CD4-positive, alpha-beta T cell treated with Interleukin-17A for 1 hour (primary cell): ENCODE measurements at regions not wholly inside any gene's neighbourhood (a gene's known extent, or its start where the extent isn't known, plus 50 kb on each side); places are given as distances from the start of the nearest gene placed in this dataset.
A peak's percentile ranks its signal among the peaks of the same experiment; 100 is the strongest.

ENCODE experiments used
- DNase-seq: peaks from one replicate; pipeline ENCODE4 v3.0.0-alpha.2; 2020

DNA sequence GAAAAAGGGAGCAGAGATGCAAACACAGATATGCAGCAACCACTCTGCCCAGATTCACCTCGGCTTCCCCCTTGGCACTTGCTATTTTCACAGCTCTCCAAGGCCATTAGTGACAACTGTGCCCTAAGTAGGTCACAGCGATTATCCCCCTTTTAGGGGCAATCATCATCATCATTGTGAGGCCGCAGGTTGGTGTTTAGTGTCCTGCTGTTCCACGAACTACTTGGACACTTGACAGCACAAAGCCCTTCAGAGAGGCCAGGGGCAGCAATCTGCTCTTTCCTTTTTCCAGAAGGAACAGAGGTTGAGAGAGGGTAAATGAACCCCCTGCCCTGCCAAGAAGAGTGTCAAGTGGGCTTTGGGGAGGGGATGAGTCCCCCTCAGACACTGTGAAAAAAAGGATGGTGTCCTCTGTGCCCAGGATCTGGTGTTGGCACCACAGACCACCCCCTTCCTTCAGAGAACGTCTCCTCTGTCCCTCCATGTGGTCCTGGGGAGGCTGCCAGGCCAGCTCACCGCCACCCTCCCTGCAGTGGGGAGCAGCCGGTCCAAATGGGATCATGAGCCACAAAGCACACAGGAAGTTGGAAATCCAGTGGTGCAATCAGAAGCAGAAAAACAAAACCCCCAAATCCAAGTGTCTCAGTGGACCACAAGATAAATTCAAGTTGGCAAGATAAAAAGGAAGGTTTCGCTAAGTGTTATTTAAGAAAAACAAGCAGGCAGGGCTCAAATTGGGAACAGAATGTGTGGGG lies 78.4 kb upstream of the MED9 start:
- no peak for DNase-seq

DNA sequence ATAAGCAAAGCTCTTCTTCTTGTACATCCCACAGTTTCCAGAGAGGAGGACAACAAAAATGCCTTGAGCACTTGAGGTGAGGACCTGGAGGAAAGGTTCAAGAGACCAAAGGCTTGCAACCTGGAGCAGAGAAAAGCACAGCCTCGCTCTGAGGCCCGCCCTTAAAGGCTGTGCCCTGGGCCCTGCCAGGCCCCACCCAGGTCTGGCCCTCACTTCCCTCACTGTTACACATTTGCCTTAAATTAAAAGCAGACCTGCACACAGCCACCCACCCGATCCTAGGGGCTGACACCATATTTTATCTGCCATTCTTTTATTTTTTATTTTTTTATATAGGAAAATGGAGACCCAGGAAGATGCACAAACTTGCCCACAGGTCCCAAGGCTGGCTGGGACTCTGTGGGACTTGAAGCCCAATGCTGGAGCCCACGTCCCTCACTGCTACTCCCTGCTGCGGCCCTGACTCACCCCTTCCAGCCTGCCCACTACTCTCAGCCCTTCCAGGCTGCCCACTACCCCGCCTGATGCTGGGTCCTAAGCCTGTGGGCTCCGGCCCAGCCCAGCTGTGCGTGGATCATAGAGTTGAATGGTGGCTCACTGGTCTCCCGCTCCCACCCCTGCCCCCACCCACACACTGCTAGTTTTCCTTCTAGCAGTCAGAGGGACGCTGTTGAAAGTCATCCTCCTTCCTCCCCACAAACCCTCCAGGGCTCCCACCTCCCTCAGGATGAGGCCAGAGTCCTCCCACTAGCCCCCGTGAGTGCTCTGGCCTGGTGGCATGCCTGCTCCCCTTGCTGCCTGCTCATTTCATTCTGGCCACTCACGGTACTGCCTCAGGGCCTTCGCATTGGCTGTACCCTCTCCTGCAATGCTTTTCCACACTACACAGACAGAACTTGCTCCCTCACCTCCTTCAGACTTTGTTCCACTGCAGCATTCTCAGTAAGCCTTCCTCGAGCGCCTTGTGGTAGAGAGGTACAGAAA lies 77.6 kb upstream of the MED9 start:
- DNase-seq: no peak

DNA sequence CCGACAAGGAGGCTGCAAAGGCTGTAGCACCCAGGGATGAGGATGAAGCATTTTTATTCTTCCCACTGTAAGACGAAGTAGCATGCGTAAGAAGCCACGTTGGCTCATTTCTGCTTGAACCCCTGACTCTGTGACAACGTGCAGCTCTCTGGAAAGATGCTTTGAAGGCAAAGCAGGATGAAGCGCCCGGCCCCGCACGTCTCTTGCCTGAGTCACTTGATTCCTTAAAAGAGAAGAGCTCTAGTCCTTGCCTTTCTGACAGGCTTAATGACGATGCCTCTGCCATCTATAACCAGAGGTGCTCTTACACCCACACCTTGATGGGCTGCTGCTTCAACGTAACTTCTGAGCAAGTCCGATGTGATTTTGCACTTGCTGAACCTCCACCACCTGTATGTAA lies 76.7 kb upstream of the MED9 start:
- no peak for DNase-seq

DNA sequence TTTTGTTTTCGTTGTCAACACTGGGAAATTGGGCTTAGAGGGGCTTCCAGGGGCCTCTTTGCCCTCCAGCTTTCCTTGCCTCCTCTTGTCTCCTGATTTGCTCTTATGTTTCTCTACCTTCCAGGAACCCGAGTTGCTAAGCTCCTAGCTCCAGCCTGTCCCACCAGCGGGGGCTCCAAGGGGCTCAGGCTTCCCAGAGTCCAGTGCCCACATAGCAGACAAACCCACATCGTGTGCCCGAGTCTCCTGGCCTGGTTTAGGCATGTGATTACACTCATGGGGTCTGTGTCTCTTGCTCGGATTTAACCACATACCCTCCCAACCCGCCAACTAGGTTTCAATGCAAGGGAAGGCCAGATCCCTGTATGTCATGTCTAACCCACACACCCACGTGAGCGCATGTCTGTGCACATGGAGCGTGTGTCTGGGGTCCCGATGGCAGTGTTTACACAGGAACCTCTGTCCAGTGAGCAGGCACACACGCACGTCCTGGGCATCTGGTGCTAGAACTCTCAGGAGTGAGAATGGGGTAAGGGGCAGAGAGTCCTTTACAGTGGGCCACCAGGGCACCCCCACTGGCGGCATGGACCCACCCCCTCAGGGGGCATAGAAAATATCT lies 76.1 kb upstream of the MED9 start:
- DNase-seq: no peak

DNA sequence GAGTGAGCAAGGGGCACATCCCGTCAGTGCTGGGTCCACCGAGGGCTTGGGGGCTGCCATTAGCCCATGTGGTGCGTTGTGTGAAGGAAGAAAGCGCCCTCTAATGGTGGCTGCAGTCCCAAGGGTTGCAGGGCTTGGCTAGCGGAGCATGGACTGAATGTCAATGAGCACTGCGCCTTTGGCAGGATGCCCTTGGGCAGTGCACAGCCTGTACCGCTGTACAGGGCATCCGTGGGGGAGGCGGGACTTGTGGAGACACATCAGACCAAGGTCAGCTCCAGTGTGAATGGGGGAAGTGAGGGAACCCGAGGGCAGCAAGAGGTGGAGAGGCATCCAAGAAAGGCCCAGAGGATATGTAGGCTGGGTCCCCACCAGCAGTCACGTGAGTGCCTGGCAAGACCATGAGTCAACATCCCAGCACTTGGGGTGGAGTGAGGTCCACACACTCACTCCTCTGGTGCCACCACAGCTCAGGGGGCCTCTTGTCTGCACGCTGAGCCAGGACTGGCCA lies 75.5 kb upstream of the MED9 start:
- DNase-seq: no peak

DNA sequence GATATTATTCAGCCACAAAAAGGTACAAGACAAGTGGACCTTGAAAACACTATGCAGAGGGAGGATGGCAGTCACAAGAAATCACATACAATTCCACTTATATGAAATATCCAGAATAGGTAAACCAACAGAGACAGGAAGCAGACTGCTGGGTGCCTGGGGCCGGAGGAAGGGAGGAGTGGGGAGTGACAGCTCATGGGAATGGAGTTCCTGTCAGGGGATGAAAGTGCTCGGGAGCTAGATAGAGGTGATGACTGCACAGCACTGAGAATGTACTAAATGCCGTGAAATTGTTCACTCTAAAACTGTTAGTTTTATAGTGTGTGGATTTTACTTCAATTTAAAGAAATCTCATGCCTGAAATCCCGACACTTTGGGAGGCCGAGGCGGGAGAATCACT lies 74.2 kb upstream of the MED9 start:
- no peak for DNase-seq

DNA sequence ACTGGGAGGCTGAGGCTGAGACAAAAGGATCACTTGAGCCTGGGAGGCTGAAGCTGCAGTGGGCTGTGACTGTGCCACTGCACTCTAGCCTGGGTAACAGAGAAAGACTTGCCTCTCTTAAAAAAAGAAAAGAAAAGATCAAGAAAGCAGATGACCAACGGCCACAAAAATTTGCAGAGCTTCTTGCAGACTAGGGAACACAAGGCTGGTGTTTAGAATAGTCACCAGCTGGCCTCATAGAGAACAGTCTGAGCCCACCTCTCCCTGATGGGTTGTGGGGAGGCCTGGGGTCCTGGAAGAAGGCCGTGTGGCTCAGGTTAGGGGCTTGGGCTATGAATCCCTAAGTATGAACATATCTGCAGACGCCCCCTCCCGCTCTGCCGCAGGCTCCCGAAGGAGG lies 73.7 kb upstream of the MED9 start:
- no peak for DNase-seq

DNA sequence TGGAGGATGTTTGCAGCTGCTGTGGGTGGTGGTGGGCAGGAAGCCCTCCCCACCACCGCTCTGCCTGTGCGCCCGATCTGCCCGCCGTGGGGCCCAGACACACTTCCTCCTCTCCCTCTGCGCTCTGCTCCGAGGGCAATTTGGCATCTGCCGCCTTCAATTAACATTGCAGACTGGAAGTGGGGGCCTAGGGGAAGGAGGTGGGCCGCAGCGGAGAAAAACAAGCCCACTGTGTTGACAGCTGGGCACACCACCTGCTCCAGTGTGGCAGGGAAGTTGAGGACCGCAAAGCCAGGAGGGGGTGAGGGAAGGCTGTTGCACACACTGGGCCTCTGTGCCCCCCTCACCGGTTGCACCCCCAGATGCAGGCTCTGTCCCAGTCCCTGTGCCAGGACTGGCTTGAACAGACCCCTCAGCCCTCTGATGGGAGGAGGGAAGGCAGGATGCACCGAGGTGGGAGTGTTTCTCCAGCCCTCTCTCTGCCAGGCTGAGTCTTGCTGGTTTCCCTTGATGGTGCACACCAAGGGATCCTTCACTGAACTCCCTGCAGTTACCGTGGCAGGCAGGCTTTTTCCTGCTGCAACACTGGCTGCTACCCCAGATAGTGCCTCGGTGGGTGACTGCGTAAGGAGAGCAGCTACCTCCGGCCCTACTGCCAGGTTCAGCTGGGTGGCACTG lies 72.8 kb upstream of the MED9 start:
- peak; percentile 57 for DNase-seq

DNA sequence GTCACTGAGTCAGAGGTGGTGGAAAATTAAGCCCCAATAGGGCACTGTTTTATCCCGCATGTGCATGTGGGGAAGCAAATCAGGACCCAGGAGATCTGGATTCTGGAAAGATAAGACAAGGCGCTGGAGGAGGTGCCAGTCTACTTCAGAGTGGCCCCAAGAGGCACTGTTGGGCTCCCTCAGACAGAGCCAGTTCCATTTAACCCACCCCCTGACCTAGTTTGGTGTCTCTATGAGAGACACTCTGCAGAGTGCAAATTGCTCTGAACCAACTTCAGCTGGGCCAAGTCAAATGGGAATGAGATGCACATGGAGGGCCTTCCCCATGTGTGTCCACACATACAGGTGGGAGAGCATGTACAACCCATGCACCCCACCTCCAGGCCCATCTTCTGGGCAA lies 71.1 kb upstream of the MED9 start:
- no peak for DNase-seq

DNA sequence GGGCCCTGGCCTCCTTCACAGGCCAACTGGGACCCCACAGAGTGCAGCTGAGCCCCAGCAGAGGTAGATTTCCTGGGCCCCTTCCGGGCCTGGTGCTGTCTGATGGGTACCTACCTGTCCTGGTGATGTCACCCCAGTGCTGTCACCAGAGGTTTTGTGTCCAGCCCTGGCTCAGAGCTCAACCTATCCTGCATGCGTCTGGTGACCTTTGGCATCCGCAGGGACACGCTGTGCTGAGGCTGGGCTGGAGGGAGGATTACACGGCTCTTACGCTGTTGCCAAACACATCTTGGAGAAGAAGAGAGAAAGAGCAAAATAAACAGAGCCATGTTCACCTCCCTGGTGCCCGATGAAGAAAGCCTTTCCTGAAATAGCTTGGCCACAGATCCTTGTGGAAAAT lies 70.6 kb upstream of the MED9 start:
- DNase-seq: no peak

DNA sequence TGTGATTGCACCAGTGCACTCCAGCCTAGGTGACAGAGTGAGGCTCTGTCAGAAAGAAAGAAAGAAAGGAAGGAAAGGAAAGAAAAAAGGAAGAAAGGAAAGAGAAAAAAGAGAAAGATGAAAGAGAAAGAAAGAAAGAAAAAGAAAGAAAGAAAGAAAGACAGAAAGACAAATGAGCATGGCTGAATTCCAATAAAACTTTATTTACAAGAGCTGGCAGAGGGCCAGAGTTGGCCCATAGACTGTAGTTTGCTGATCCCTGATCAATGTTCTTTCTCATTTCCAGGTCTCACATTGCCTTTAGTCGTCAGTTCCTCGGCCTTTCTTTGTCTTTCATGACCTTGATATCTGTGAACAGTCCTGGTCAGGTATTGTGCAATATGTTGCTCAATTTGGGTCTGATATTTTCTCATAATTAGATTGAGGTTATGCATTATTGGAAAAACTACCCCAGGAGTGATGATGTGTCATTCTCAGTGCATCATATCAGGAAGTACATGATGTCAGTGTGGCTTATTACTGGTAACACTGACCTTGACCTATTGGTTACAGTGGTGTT lies 68.5 kb upstream of the MED9 start:
- no peak for DNase-seq

DNA sequence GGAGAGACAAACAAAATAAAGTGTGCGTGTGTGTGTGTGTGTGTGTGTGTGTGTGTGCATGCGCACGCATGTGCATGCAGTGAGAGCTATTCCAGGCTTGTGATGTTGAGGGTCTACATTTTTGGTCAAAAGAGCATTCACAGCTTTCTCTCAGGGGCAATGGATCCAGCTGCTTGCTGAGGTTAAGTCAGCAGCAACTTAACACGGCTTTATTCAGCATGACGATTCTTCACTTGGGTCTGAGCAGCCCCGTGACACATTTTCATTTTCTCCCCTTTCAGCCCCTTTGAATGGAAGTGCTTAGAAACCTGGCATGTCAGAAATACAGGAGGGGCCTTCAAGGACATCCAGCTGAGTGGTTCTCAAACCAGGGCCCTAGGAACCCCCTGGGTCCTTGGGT lies 66.4 kb upstream of the MED9 start:
- DNase-seq: no peak

DNA sequence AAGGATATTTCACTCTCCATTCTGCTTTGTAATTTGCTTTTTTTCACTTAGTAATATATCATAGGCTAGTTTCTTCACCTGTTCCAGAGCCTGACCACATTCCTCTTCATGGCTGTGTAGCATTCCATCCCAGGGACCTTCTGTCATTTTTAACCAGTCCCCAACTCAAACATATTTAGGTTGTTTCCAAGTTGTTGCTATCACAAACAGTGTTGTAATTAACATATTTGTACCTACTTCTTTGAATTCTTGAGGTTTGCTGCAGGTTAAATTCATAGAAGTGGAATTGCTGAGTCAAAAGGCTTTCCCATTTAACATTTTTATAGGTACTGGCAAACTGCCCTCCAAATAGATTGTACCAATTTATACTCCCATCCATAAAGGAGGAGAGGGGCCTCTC lies 65.1 kb upstream of the MED9 start:
- no peak for DNase-seq

DNA sequence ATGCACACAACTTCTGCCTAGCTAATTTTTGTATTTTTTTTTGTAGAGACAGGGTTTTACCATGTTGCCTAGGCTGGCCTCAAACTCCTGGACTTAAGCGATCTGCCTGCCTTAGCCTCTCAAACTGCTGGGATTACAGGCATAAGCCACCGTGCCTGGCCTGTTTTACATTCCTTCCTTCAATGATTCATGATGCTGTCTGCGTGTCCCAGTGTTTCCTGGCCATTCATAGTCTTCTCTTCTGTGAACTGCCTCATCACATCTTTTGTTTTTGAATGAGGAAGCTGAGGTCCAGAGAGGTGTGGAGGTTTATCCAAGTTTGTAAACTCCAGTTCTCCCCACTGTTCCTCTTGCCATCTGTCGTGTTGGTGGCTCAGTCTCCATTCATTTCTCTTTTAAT lies 64.5 kb upstream of the MED9 start:
- no peak for DNase-seq

DNA sequence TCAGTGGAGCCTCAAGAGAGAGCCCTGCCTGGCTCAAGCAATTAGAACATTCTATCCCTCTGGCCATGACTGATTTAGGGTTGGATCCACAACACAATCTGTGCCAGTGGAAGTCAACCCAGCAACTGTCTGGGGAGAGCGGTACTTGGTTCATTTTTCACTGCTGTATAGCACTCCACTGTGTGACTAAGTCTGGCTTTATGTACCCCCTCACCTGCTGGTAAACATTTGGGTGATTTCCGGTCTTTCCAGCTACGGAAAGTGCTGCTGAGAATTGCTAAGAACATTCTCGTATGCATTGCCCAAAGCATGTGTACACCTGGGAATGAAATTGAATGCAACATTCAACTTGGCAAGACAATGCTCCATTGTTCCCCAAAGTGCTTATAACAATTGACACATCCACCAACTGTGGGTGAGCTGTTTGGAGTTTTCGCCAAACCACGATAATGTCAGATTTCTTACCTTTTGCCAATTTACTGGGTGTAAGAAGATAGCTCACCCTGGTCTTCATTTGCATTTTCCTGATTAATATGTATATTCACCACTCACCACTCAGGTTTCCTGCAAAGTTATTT lies 63.5 kb upstream of the MED9 start:
- no peak for DNase-seq

DNA sequence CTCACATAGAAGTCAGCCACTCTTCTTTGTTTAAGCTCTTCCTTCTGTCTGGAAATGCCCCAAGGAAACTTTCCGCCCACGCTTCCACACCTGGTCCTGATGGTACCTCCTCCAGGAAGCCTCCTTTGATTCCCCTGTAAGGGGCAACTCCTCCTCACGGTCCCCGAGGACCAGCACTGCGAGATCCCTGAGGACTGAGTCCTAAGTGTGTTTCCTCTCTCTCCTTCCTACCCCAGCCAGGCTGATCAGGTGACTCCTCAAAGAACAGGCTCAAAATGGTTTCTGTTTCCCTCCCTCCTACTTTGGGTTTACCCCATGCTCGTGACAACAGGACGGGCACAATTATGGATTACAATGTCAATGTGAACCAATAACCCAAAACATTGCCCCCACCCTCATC lies 63.0 kb upstream of the MED9 start:
- no peak for DNase-seq

DNA sequence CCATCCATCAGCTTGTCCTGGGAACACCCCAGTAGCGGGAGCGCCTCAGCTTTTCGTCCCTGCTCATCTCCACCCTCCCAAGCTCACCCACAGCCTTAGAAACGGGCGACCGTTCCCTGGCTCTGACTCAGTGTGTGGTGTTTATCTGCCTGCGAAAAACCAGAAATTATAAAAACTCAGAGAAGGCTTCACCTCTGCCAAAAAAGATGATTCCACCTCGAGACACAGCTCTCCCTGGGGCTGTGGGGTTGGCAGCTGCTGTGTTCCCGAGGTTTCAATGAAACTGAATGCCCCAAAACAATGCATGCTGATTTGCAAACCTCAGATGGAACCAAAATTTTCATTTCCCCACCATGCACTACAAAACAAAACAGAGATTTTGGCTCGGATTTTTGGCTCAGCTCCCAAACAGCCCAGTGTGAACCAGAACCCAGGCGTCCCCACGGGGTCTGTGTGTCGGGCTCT lies 62.4 kb upstream of the MED9 start:
- no peak for DNase-seq

DNA sequence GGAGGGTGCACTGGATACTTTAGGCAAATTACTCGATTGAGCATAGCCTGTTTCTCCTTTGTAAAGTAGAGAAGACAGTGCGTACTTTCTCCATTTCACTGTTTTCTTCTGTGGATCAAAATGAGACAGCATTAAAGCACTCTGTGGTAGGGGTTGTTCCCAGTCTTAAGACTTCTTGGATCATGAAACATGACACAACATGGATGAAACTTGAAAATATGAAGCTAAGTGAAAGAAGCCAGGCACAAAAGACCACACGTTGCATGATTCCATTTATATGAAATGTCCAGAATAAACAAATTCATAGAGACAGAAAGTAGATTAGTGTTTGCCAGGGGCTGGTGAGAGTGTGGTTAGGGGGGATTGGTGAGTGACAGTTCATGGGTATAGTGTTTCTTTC lies 61.8 kb upstream of the MED9 start:
- DNase-seq: no peak

DNA sequence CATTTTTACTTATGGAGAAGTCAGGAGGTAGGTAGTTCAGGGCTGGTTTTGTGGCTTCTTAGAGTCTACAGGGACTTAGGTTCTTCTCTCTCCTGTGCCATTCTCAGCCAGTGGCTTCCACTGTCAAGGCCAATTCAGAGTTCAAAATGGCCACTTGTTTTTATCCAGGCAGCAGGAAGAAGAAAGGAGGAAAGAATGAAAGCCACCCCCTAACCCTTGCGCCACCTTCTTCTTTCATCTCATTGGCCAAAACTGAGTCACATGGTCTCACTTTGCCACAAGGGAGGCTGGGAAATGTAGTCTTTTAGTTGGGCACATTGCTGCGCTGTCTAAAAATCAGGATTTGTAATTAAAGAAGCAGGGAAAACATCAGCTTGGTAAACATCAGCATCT lies 60.8 kb upstream of the MED9 start:
- DNase-seq: peak; percentile 56

DNA sequence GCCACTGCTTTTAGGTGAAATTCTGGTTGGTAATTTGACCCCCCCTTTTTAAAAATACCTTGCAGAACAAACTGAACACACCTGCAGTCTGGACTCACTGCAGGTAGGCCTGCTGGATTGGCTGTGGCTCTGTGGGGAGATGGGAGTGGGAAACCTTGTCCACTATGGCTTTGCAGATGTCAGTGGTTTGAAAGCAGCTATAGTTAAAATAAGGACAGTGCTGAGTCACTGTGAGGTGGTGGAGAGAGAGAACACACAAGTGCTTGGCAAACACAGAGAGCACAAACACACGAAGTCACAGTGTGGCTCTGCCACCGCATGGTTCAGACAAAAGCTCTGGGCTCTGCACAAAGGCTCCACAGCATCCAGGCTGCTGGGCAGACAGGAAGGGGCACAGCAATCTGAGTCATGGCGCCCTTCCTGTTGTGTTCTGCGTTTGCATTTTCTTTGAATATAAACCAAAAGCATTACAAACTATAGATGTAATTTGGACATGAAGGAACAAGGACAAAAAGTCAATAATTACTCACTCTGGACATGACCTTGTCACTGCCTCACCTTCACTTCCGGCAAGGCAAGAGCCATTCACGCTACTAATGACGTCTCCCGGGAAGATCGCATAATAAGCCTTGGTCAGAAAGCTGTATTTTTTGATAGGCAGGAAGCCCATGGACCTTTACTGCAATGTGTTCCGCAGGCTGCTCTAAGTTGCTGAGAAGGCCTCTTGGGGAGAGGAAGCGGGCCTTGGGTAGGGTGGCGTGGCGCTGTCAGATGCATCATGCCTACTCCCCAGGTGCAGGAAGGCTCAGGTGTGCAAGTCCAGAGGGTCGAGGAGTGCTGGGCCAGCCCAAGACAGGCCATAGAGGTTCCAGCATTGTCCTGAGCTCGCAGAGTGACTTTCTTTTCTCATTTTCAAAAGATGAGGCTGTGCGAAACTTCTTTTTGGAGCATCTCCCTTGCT lies 60.1 kb upstream of the MED9 start:
- DNase-seq: peak; percentile 7

DNA sequence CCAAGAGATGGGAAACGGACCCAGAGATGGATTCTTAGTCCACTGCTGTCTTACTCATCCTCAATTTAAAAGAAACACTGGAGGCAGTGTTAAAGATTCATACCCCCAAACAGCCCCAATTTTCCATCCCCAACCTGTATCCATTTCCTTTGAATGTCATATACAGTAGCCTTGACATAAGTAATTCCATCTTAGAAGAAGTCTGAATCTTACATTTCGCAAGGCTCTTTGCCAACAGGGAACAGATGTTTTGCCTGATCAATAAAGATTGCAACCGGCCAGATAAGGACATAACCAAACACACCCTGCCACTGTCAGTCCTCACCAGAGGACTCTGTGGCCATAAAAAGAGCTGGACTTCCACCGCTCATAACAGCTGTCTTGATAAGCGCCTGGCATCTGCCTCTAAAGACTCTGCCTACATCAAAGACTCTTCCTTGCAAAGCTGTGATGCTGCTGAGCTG lies 59.0 kb upstream of the MED9 start:
- DNase-seq: no peak
